Astrocyte of the spinal cord (primary cell): ENCODE measurements at regions not wholly inside any gene's neighbourhood (a gene's known extent, or its start where the extent isn't known, plus 50 kb on each side); places are given as distances from the start of the nearest gene placed in this dataset.
"Not testable (repeated sequence)": the region's sequence is repeated elsewhere in the genome, so short reads cannot be mapped to it uniquely, and the experiment has no call there.

Experiments
- DNase-seq: peaks from one replicate; pipeline ENCODE4 v3.0.0; 2011; ENCODE audit warnings: low read depth, low spot score
- H3K4me3 ChIP-seq: 2 replicates; pipeline ENCODE4 v1.5.1; 2011; ENCODE audit warnings: low read depth, mild to moderate bottlenecking, low read length, moderate library complexity
- CTCF ChIP-seq: IDR thresholded peaks from 2 replicates; pipeline ENCODE4 v1.5.1; 2012; ENCODE audit warnings: low read depth, mild to moderate bottlenecking, low read length, inconsistent platforms
- in situ Hi-C: cut with HindIII; loops from 2 replicates; pipeline ENCODE4 v1.10.0; 2017; ENCODE audit warnings: low sequenced_read_pairs

- peak; percentile 62 for TF ChIP-seq CTCF
- H3K4me3 ChIP-seq, result no peak overlapping the region
- in situ Hi-C loops, result no loop called here
- DNase-seq, result peak; percentile 42
These were observed 149.8 kb downstream of the XPNPEP1 start for GRCh38 chr10:109773288-109774120.

GRCh38 chr10:109770663-109771062, 152.6 kb downstream of the XPNPEP1 start:
- TF ChIP-seq CTCF, result no peak
- no peak overlapping the region for H3K4me3 ChIP-seq
- in situ Hi-C loops, result no loop called here
- no peak for DNase-seq

GRCh38 chr10:109769966-109770365, 153.3 kb downstream of the XPNPEP1 start:
- in situ Hi-C loops, result no loop called here
- DNase-seq, result no peak
- H3K4me3 ChIP-seq, result no peak overlapping the region
- TF ChIP-seq CTCF, result no peak

- in situ Hi-C loops, result no loop called here
These were observed 157.5 kb downstream of the XPNPEP1 start for GRCh38 chr10:109765838-109766237.

GRCh38 chr10:109762555-109762954, 160.8 kb downstream of the XPNPEP1 start:
- TF ChIP-seq CTCF, result no peak
- no peak overlapping the region for H3K4me3 ChIP-seq
- in situ Hi-C loops, result no loop called here
- no peak for DNase-seq

More at GRCh38 chr10:109765838-109766237, 157.5 kb downstream of the XPNPEP1 start:
- no peak overlapping the region for H3K4me3 ChIP-seq
- no peak for DNase-seq
- no peak for TF ChIP-seq CTCF

- DNase-seq, H3K4me3 ChIP-seq, in situ Hi-C loops: not testable (repeated sequence)
These were observed 165.6 kb downstream of the XPNPEP1 start for GRCh38 chr10:109757670-109758069.

- no peak for TF ChIP-seq CTCF
- no peak overlapping the region for H3K4me3 ChIP-seq
- no peak for DNase-seq
- in situ Hi-C loops, result no loop called here
These were observed 176.4 kb downstream of the XPNPEP1 start for GRCh38 chr10:109746861-109747260.
